ENCODE measurements at regions not wholly inside any gene's neighbourhood (a gene's known extent, or its start where the extent isn't known, plus 50 kb on each side); places are given as distances from the start of the nearest gene placed in this dataset.

GRCh38 chr9:11962327-11962726 lies 730.9 kb upstream of the TYRP1 start:
- TF ChIP-seq, protein P1, sequence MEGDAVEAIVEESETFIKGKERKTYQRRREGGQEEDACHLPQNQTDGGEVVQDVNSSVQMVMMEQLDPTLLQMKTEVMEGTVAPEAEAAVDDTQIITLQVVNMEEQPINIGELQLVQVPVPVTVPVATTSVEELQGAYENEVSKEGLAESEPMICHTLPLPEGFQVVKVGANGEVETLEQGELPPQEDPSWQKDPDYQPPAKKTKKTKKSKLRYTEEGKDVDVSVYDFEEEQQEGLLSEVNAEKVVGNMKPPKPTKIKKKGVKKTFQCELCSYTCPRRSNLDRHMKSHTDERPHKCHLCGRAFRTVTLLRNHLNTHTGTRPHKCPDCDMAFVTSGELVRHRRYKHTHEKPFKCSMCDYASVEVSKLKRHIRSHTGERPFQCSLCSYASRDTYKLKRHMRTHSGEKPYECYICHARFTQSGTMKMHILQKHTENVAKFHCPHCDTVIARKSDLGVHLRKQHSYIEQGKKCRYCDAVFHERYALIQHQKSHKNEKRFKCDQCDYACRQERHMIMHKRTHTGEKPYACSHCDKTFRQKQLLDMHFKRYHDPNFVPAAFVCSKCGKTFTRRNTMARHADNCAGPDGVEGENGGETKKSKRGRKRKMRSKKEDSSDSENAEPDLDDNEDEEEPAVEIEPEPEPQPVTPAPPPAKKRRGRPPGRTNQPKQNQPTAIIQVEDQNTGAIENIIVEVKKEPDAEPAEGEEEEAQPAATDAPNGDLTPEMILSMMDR (IDR thresholded peaks at IDR 0.05) = no peak
- TF ChIP-seq ZFX (IDR thresholded peaks at IDR 0.05; ENCODE audit: borderline replicate concordance) = no peak
- H3K27ac ChIP-seq = no peak overlapping the region

DNA sequence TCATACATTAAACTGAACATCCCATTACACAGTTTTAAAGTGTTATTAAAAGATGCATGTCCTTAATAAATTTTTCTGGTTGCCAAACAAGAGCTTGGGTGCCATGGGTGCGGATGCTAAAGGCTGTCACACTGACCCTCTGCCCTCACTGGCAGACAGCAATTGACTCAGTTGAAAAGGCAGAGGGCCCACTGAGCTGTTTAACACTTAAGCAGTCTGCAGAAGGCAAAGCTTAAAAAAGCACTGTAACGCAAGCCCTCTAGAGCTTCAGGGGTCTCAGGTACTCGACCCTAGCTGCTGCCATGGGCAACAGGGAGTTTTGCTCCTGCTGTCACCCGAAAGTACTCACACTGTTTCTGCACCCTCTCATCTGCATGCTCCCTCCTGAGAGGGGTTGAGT lies 726.4 kb upstream of the TYRP1 start:
- TF ChIP-seq ZFX (IDR thresholded peaks at IDR 0.05; ENCODE audit: borderline replicate concordance) = no peak
- TF ChIP-seq, protein P1 (IDR thresholded peaks at IDR 0.05) = no peak
- H3K27ac ChIP-seq = no peak overlapping the region

- TF ChIP-seq, protein P1 (IDR thresholded peaks at IDR 0.05) = no peak
- TF ChIP-seq ZFX (IDR thresholded peaks at IDR 0.05; ENCODE audit: borderline replicate concordance) = no peak
- H3K27ac ChIP-seq = no peak overlapping the region
These were observed 724.6 kb upstream of the TYRP1 start for GRCh38 chr9:11968631-11969030.

GRCh38 chr9:11973011-11973410 lies 720.2 kb upstream of the TYRP1 start:
- H3K27ac ChIP-seq = no peak overlapping the region
- TF ChIP-seq, protein P1 (IDR thresholded peaks at IDR 0.05) = no peak
- no peak for TF ChIP-seq ZFX (IDR thresholded peaks at IDR 0.05; ENCODE audit: borderline replicate concordance)

DNA sequence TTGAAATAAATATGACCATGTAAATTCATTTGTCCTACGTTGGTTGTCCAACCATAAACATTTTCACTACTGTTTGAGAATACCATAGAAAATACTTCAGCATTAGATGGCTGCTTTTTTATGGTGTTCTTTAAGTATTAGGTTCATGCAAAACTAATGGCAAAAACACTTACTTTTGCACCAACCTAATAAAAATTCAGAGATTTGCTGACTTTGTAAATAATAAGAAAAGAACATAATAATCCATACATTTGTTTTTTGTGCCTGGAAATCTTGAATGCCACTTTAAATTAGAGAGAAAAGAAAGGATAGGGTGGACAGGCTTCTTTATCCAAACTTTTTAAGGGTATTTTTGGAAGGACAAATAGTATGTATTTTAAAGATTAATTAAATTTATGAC lies 719.7 kb upstream of the TYRP1 start:
- TF ChIP-seq, protein P1 (IDR thresholded peaks at IDR 0.05) = no peak
- TF ChIP-seq ZFX (IDR thresholded peaks at IDR 0.05; ENCODE audit: borderline replicate concordance) = no peak
- no peak overlapping the region for H3K27ac ChIP-seq

DNA sequence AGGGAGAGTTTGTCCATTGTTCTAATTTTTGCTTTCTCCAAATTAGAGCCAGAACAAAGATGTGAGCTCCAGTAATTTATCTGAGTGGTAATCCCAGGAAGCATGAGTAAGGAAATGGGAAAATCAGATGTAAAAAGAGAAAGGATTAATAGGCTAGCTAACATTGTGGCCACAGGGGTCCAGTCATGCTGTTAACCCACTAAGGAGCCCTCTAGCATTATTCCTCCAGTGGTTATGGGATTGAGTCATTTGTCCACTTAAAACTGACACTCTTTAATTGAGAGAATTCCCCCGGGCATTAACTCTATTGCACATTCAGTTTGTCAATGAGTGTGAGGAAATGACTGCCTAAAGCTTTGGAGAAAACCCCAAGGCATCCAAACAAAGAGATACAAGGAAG lies 700.3 kb upstream of the TYRP1 start:
- TF ChIP-seq, protein P1 (IDR thresholded peaks at IDR 0.05) = no peak
- no peak for TF ChIP-seq ZFX (IDR thresholded peaks at IDR 0.05; ENCODE audit: borderline replicate concordance)
- H3K27ac ChIP-seq = no peak overlapping the region

- no peak overlapping the region for H3K27ac ChIP-seq
- TF ChIP-seq, protein P1 (IDR thresholded peaks at IDR 0.05) = no peak
- TF ChIP-seq ZFX (IDR thresholded peaks at IDR 0.05; ENCODE audit: borderline replicate concordance) = no peak
These were observed 678.7 kb upstream of the TYRP1 start for GRCh38 chr9:12014488-12014887.

All from 22Rv1 (cell line).